OCI-LY3 (cell line): ENCODE measurements at regions not wholly inside any gene's neighbourhood (a gene's known extent, or its start where the extent isn't known, plus 50 kb on each side); places are given as distances from the start of the nearest gene placed in this dataset.
"Not testable (repeated sequence)": the region's sequence is repeated elsewhere in the genome, so short reads cannot be mapped to it uniquely, and the experiment has no call there.

Experiments
- H2AFZ ChIP-seq: fragments of 200-600, 300-600 bp; shearing (Covaris generic); 2 replicates; pipeline ENCODE4 v1.6.0; 2014; ENCODE audit warnings: antibody characterized with exemption, low read depth, low read length
- H3K27ac ChIP-seq: fragments of 200-600, 300-600 bp; sonication (generic); 2 replicates; pipeline ENCODE4 v1.5.1; 2014; ENCODE audit warnings: mild to moderate bottlenecking, low read length, moderate library complexity, mixed read lengths
- H3K27me3 ChIP-seq: fragments of 200-600, 300-600 bp; sonication (generic); 2 replicates; pipeline ENCODE4 v1.6.1; 2014; ENCODE audit warnings: low read depth, low read length, mixed read lengths
- H3K36me3 ChIP-seq: fragments of 200-600, 300-600 bp; sonication (generic); replicated peaks from 2 replicates; pipeline ENCODE3; 2014; ENCODE audit warnings: low read depth, low read length, mixed read lengths
- H3K4me1 ChIP-seq: fragments of 300-600, 200-600 bp; sonication (generic); 2 replicates; pipeline ENCODE4 v1.6.1; 2014; ENCODE audit warnings: low read length, mixed read lengths
- H3K4me2 ChIP-seq: fragments of 200-600, 300-600 bp; sonication (generic); 2 replicates; pipeline ENCODE4 v1.6.1; 2014; ENCODE audit warnings: low read length, mixed read lengths
- H3K4me3 ChIP-seq: fragments of 300-600, 200-600 bp; sonication (generic); 2 replicates; pipeline ENCODE4 v1.5.1; 2014; ENCODE audit warnings: antibody characterized with exemption, mild to moderate bottlenecking, low read length, moderate library complexity
- H3K79me2 ChIP-seq: fragments of 300-600, 200-600 bp; shearing (Covaris generic); 2 replicates; pipeline ENCODE4 v1.6.1; 2014; ENCODE audit warnings: mild to moderate bottlenecking, low read length, mixed read lengths
- H3K9ac ChIP-seq: fragments of 300-600, 200-600 bp; shearing (Covaris generic); 2 replicates; pipeline ENCODE4 v1.6.0; 2014; ENCODE audit warnings: mild to moderate bottlenecking, low read length, moderate library complexity
- H3K9me3 ChIP-seq: fragments of 200-600, 300-600 bp; shearing (Covaris generic); 2 replicates; pipeline ENCODE4 v1.6.1; 2014; ENCODE audit warnings: low read length, mixed read lengths; ENCODE audit not compliant: insufficient read depth
- H4K20me1 ChIP-seq: fragments of 200-600, 300-600 bp; sonication (generic); 2 replicates; pipeline ENCODE4 v1.6.1; 2016; ENCODE audit warnings: low read length, mixed read lengths; ENCODE audit not compliant: insufficient read depth
- CTCF ChIP-seq: fragments of 200-600, 300-600 bp; sonication (generic); IDR thresholded peaks from 2 replicates; pipeline ENCODE4 v1.5.1; 2014; ENCODE audit warnings: antibody characterized with exemption, low read length, low read depth
- EZH2phosphoT487 ChIP-seq: fragments of 200-600 bp; shearing (Covaris generic); IDR thresholded peaks from 2 replicates; pipeline ENCODE4 v1.6.1; 2018; ENCODE audit warnings: antibody characterized with exemption, mixed run types, low read depth

- Histone ChIP-seq H4K20me1 (no peaks in the 10 kb centered on the region), H2AFZ (no peak overlapping the region), H3K27me3 (no peaks in the 10 kb centered on the region), H3K4me3 (no peak overlapping the region), H3K4me1 (no peaks in the 10 kb centered on the region), H3K9me3 (no peaks in the 10 kb centered on the region), H3K9ac (no peak overlapping the region), H3K36me3 (no peaks in the 10 kb centered on the region), H3K27ac (no peak overlapping the region), H3K79me2 (no peaks in the 10 kb centered on the region), H3K4me2 (no peak overlapping the region)
- TF ChIP-seq CTCF (no peak), EZH2phosphoT487 (no peak)
Measured at GRCh38 chr10:45100429-45100828, 99.7 kb downstream of the ZNF22 start.

DNA sequence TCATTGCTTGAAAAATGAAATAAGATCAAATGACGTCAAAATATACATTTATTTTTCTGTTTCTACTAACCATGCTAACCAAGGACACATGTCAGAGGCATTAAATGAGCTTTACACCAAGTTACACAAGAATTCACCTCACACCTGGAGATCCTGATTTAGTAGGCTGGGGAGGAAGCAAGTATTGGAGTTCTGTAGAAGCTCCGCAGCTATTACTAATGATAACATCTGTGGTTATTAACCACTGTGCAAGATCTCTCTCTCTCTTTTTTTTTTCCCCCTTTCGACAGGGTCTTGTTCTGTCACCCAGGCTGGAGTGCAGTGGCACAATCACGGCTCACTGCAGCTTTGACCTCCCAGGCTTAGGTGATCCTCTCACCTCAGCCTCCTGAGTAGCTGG is 104.0 kb downstream of the ZNF22 start:
- TF ChIP-seq CTCF, result no peak
- TF ChIP-seq EZH2phosphoT487, result no peak
- Histone ChIP-seq H2AFZ (no peak overlapping the region), H3K4me1 (no peaks in the 10 kb centered on the region), H3K9me3 (no peaks in the 10 kb centered on the region), H3K27ac (no peak overlapping the region), H3K4me3 (no peak overlapping the region), H3K9ac (no peak overlapping the region), H4K20me1 (no peaks in the 10 kb centered on the region), H3K4me2 (no peak overlapping the region), H3K27me3 (no peaks in the 10 kb centered on the region), H3K36me3 (no peaks in the 10 kb centered on the region), H3K79me2 (no peaks in the 10 kb centered on the region)

GRCh38 chr10:45105309-45105708 is 104.6 kb downstream of the ZNF22 start:
- not testable (repeated sequence) for H3K79me2 ChIP-seq, H3K27me3 ChIP-seq, H3K27ac ChIP-seq, H3K4me3 ChIP-seq, H4K20me1 ChIP-seq, H2AFZ ChIP-seq, H3K4me2 ChIP-seq, H3K4me1 ChIP-seq, H3K9me3 ChIP-seq, H3K36me3 ChIP-seq, H3K9ac ChIP-seq

GRCh38 chr10:45106236-45106856 is 105.6 kb downstream of the ZNF22 start:
- Histone ChIP-seq H3K4me2 (no peak overlapping the region), H3K9me3 (no peaks in the 10 kb centered on the region), H3K4me1 (no peaks in the 10 kb centered on the region), H3K4me3 (no peak overlapping the region), H2AFZ (no peak overlapping the region), H3K27ac (no peak overlapping the region), H3K79me2 (no peaks in the 10 kb centered on the region), H4K20me1 (no peaks in the 10 kb centered on the region), H3K27me3 (no peaks in the 10 kb centered on the region), H3K9ac (no peak overlapping the region), H3K36me3 (no peaks in the 10 kb centered on the region)
- no peak for TF ChIP-seq CTCF
- TF ChIP-seq EZH2phosphoT487, result no peak

DNA sequence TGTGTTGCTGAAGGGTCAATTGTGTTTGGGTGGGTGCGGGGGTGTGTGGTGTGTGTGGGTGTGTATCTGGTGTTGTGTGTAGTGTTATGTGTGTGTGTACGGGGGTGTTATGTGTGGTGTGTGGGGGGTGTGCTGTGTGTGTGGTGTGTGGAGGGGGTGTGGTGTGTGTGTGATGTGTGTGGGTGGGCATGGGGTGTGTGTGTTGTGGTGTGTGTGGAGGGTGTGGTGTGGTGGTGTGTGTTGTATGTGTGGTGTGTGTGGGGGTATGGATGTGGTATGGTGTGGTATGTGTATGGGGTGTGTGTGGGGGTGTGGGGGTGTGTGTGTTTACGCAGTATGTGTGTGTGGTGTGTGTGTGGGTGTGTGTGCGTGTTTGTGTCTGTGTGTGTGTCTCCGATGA is 110.8 kb downstream of the ZNF22 start:
- H3K9ac ChIP-seq, result no peak overlapping the region
- no peaks in the 10 kb centered on the region for H3K9me3 ChIP-seq
- H4K20me1 ChIP-seq, result no peaks in the 10 kb centered on the region
- H3K79me2 ChIP-seq, result no peaks in the 10 kb centered on the region
- H2AFZ ChIP-seq, result no peak overlapping the region
- TF ChIP-seq CTCF (no peak), EZH2phosphoT487 (no peak)
- no peak overlapping the region for H3K27ac ChIP-seq
- H3K36me3 ChIP-seq, result no peaks in the 10 kb centered on the region
- H3K4me3 ChIP-seq, result no peak overlapping the region
- no peaks in the 10 kb centered on the region for H3K4me1 ChIP-seq
- no peak overlapping the region for H3K4me2 ChIP-seq
- no peaks in the 10 kb centered on the region for H3K27me3 ChIP-seq

DNA sequence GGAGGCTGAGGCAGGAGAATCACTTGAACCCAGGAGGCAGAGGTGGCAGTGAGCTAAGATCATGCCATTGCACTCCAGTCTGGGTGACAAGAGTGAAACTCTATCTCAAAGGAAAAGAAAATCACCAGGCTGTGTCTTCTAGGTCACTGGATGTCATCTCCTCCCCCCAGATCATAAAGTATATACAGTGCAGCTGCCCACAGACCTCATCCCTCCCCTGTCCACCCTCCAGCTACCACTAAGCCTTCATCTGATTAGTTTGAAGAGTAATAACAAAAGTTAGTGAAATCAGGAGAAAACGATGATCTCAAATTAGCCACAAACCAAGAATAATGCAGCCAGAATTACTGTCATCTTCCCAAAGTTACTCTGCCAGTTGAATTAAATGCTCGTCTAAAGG is 117.2 kb downstream of the ZNF22 start:
- H3K4me2 ChIP-seq, H3K27ac ChIP-seq, H3K36me3 ChIP-seq, H3K79me2 ChIP-seq, H3K9ac ChIP-seq, H3K9me3 ChIP-seq, H3K27me3 ChIP-seq, H4K20me1 ChIP-seq, H2AFZ ChIP-seq, H3K4me1 ChIP-seq, H3K4me3 ChIP-seq: not testable (repeated sequence)
